ENCODE measurements at regions not wholly inside any gene's neighbourhood (a gene's known extent, or its start where the extent isn't known, plus 50 kb on each side); places are given as distances from the start of the nearest gene placed in this dataset.
"Not testable (repeated sequence)": the region's sequence is repeated elsewhere in the genome, so short reads cannot be mapped to it uniquely, and the experiment has no call there.

- DNase-seq = no peak
Observed at GRCh38 chr1:93773049-93773838, 91.6 kb upstream of the BCAR3 start.

GRCh38 chr1:93771843-93772242, 90.2 kb upstream of the BCAR3 start:
- no peak for DNase-seq

- DNase-seq = no peak
Observed at GRCh38 chr1:93770640-93771039, 89.0 kb upstream of the BCAR3 start.

- DNase-seq = no peak
Observed at GRCh38 chr1:93769777-93770176, 88.1 kb upstream of the BCAR3 start.

GRCh38 chr1:93768380-93768863, 86.8 kb upstream of the BCAR3 start:
- DNase-seq = peak; percentile 31

GRCh38 chr1:93766451-93766850, 84.8 kb upstream of the BCAR3 start:
- DNase-seq = no peak

- no peak for DNase-seq
Observed at GRCh38 chr1:93765099-93765498, 83.5 kb upstream of the BCAR3 start.

GRCh38 chr1:93764366-93764750, 82.7 kb upstream of the BCAR3 start:
- DNase-seq = no peak

- DNase-seq = no peak
Observed at GRCh38 chr1:93763704-93764365, 82.2 kb upstream of the BCAR3 start.

GRCh38 chr1:93758842-93759515, 77.3 kb upstream of the BCAR3 start:
- no peak for DNase-seq

- no peak for DNase-seq
Observed at GRCh38 chr1:93757256-93758036, 75.8 kb upstream of the BCAR3 start.

- no peak for DNase-seq
Observed at GRCh38 chr1:93756657-93757056, 75.0 kb upstream of the BCAR3 start.

GRCh38 chr1:93755251-93755715, 73.6 kb upstream of the BCAR3 start:
- DNase-seq = not testable (repeated sequence)

- DNase-seq = no peak
Observed at GRCh38 chr1:93753791-93754763, 72.4 kb upstream of the BCAR3 start.

- DNase-seq = no peak
Observed at GRCh38 chr1:93751377-93752250, 70.0 kb upstream of the BCAR3 start.

- no peak for DNase-seq
Observed at GRCh38 chr1:93750955-93751354, 69.3 kb upstream of the BCAR3 start.

- DNase-seq = no peak
Observed at GRCh38 chr1:93749894-93750301, 68.3 kb upstream of the BCAR3 start.

GRCh38 chr1:93749487-93749886, 67.8 kb upstream of the BCAR3 start:
- no peak for DNase-seq

GRCh38 chr1:93746021-93746812, 64.6 kb upstream of the BCAR3 start:
- no peak for DNase-seq
